ENCODE measurements at regions not wholly inside any gene's neighbourhood (a gene's known extent, or its start where the extent isn't known, plus 50 kb on each side); places are given as distances from the start of the nearest gene placed in this dataset.

GRCh38 chr15:70328679-70329115 lies 231.0 kb upstream of the TLE3 start:
- H3K4me3 ChIP-seq (replicated peaks; ENCODE audit: insufficient read depth, low read length): no peak overlapping the region
- no peaks in the 10 kb centered on the region for H3K27me3 ChIP-seq (ENCODE audit: insufficient read depth, poor library complexity, severe bottlenecking)
- no peak overlapping the region for H3K27ac ChIP-seq (replicated peaks)
- TF ChIP-seq CTCF (IDR thresholded peaks at IDR 0.05; ENCODE audit: insufficient read depth, low read length): no peak
- no peak for TF ChIP-seq SPI1 (IDR thresholded peaks at IDR 0.05; ENCODE audit: borderline replicate concordance, low read depth)
- no peak for TF ChIP-seq REST (IDR thresholded peaks at IDR 0.05; ENCODE audit: insufficient replicate concordance, low read depth)
- no peak for TF ChIP-seq POLR2AphosphoS5 (IDR thresholded peaks at IDR 0.05; ENCODE audit: low read depth)
- TF ChIP-seq GABPA (IDR thresholded peaks at IDR 0.05; ENCODE audit: low read depth): no peak
- DNase-seq (ENCODE audit: low read depth in 1 of 2, low spot score in 1 of 2): no peak

GRCh38 chr15:70327856-70328678 lies 230.3 kb upstream of the TLE3 start:
- TF ChIP-seq SPI1 (IDR thresholded peaks at IDR 0.05; ENCODE audit: borderline replicate concordance, low read depth): peak; percentile 94
- no peak for TF ChIP-seq CTCF (IDR thresholded peaks at IDR 0.05; ENCODE audit: insufficient read depth, low read length)
- H3K4me3 ChIP-seq (replicated peaks; ENCODE audit: insufficient read depth, low read length): peak overlapping the region; percentile 7; the same call in 1 of the 2 replicates
- DNase-seq (ENCODE audit: low read depth in 1 of 2, low spot score in 1 of 2): peak in 1 of 2 experiments; percentile 82
- H3K27me3 ChIP-seq (ENCODE audit: insufficient read depth, poor library complexity, severe bottlenecking): no peaks in the 10 kb centered on the region
- H3K27ac ChIP-seq (replicated peaks): 0 out of 2 replicates have a peak overlapping the region, but pooled peaks have one; percentile 9

- TF ChIP-seq CTCF (IDR thresholded peaks at IDR 0.05; ENCODE audit: insufficient read depth, low read length): no peak
- no peak for TF ChIP-seq SPI1 (IDR thresholded peaks at IDR 0.05; ENCODE audit: borderline replicate concordance, low read depth)
- no peak for TF ChIP-seq POLR2AphosphoS5 (IDR thresholded peaks at IDR 0.05; ENCODE audit: low read depth)
- no peak for TF ChIP-seq GABPA (IDR thresholded peaks at IDR 0.05; ENCODE audit: low read depth)
- no peak for TF ChIP-seq REST (IDR thresholded peaks at IDR 0.05; ENCODE audit: insufficient replicate concordance, low read depth)
- DNase-seq (ENCODE audit: low read depth in 1 of 2, low spot score in 1 of 2): no peak
- no peak overlapping the region for H3K4me3 ChIP-seq (replicated peaks; ENCODE audit: insufficient read depth, low read length)
- H3K27me3 ChIP-seq (ENCODE audit: insufficient read depth, poor library complexity, severe bottlenecking): no peaks in the 10 kb centered on the region
- H3K27ac ChIP-seq (replicated peaks): 0 out of 2 replicates have a peak overlapping the region, but pooled peaks have one; percentile 9
These were observed 229.7 kb upstream of the TLE3 start for GRCh38 chr15:70327328-70327855.
